ENCODE measurements at regions not wholly inside any gene's neighbourhood (a gene's known extent, or its start where the extent isn't known, plus 50 kb on each side); places are given as distances from the start of the nearest gene placed in this dataset.

GRCh38 chr9:107180206-107180605 lies 102.9 kb upstream of the RAD23B start:
- TF ChIP-seq CTCF (IDR thresholded peaks at IDR 0.05; ENCODE audit: extremely low read depth, missing control alignments), result no peak
- DNase-seq (ENCODE audit: low spot score), result no peak

GRCh38 chr9:107183176-107183575 lies 99.9 kb upstream of the RAD23B start:
- TF ChIP-seq CTCF (IDR thresholded peaks at IDR 0.05; ENCODE audit: extremely low read depth, missing control alignments), result no peak
- no peak for DNase-seq (ENCODE audit: low spot score)

- no peak for DNase-seq (ENCODE audit: low spot score)
Measured at GRCh38 chr9:107188376-107188775, 94.7 kb upstream of the RAD23B start.

GRCh38 chr9:107190061-107190935 lies 92.8 kb upstream of the RAD23B start:
- no peak for TF ChIP-seq CTCF (IDR thresholded peaks at IDR 0.05; ENCODE audit: extremely low read depth, missing control alignments)
- DNase-seq (ENCODE audit: low spot score), result no peak

More at GRCh38 chr9:107188376-107188775, 94.7 kb upstream of the RAD23B start:
- no peak for TF ChIP-seq CTCF (IDR thresholded peaks at IDR 0.05; ENCODE audit: extremely low read depth, missing control alignments)

GRCh38 chr9:107190936-107191290 lies 92.2 kb upstream of the RAD23B start:
- no peak for DNase-seq (ENCODE audit: low spot score)
- no peak for TF ChIP-seq CTCF (IDR thresholded peaks at IDR 0.05; ENCODE audit: extremely low read depth, missing control alignments)

- TF ChIP-seq CTCF (IDR thresholded peaks at IDR 0.05; ENCODE audit: extremely low read depth, missing control alignments), result no peak
- DNase-seq (ENCODE audit: low spot score), result no peak
Measured at GRCh38 chr9:107193251-107193650, 89.8 kb upstream of the RAD23B start.

- no peak for TF ChIP-seq CTCF (IDR thresholded peaks at IDR 0.05; ENCODE audit: extremely low read depth, missing control alignments)
- no peak for DNase-seq (ENCODE audit: low spot score)
Measured at GRCh38 chr9:107198718-107199117, 84.4 kb upstream of the RAD23B start.
